ENCODE measurements at regions not wholly inside any gene's neighbourhood (a gene's known extent, or its start where the extent isn't known, plus 50 kb on each side); places are given as distances from the start of the nearest gene placed in this dataset.

DNA sequence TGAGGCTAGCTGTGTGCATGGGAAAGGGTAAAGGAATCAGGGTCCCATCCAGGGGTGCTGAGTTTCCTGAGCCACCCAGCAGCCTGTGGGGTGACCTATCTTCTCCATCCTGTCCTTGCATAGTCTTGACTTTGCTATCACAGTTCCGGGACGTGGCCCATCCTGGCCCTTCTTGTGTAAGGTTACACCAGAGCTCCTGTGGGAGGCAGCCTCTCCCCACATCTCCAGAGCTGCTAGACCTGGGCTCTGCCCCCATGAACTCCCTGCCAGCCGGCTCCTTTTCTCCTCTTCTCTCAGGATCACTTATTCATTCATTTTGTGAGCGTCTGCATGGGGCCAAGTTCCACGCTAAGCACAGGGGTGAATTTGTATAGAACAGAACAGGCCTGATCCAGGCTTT lies 238.9 kb downstream of the TSHZ3 start (continued):
- no peak for TF ChIP-seq AR (CRISPR knock-in tag; IDR thresholded peaks at IDR 0.05)

DNA sequence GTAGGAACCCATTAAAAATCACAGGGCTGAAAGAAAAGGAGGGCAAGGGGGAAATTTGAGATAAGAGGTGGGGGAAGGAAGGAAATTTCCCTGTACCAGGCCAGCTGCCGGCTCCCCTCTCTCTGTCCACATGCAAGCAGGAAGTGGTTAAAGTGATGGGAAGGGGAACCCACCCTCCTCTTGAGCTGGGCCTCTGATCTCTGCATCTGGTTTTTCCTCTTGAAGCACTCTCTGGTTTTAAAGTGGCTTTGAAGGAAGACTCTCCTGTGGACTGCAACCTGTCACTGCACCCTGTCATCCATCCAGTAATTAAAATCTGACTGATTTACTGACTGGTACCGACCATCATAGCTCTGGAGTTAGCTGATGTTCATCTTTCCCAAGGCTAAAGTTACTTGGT lies 239.6 kb downstream of the TSHZ3 start:
- CTCF ChIA-PET: interaction anchor here (1.3 to 1.5 kb wide), 4 partner anchors 8 to 122 kb away, joined by 4 to 9 read pairs (median 6); no protein-coding TSS in a partner anchor
- no peak for TF ChIP-seq NFE2L1 (CRISPR knock-in tag; IDR thresholded peaks at IDR 0.05)
- no peak for TF ChIP-seq ZNF423 (CRISPR knock-in tag; IDR thresholded peaks at IDR 0.05)
- TF ChIP-seq USF2 (CRISPR knock-in tag; IDR thresholded peaks at IDR 0.05): no peak
- no peak for TF ChIP-seq GTF2I (CRISPR knock-in tag; conservative IDR thresholded peaks at IDR 0.05)
- TF ChIP-seq JAZF1 (CRISPR knock-in tag; IDR thresholded peaks at IDR 0.05): no peak
- TF ChIP-seq JUN (CRISPR knock-in tag; IDR thresholded peaks at IDR 0.05): no peak
- TF ChIP-seq EMX1 (CRISPR knock-in tag; IDR thresholded peaks at IDR 0.05): no peak
- no peak for TF ChIP-seq ATF6 (CRISPR knock-in tag; IDR thresholded peaks at IDR 0.05)
- no peak for TF ChIP-seq ZNF512 (CRISPR knock-in tag; IDR thresholded peaks at IDR 0.05; ENCODE audit: borderline replicate concordance)
- no peak for TF ChIP-seq ARID4B (CRISPR knock-in tag; IDR thresholded peaks at IDR 0.05; ENCODE audit: borderline replicate concordance)
- no peak for TF ChIP-seq ZNF317 (CRISPR knock-in tag; IDR thresholded peaks at IDR 0.05; ENCODE audit: borderline replicate concordance, low read depth)
- TF ChIP-seq, protein P1, sequence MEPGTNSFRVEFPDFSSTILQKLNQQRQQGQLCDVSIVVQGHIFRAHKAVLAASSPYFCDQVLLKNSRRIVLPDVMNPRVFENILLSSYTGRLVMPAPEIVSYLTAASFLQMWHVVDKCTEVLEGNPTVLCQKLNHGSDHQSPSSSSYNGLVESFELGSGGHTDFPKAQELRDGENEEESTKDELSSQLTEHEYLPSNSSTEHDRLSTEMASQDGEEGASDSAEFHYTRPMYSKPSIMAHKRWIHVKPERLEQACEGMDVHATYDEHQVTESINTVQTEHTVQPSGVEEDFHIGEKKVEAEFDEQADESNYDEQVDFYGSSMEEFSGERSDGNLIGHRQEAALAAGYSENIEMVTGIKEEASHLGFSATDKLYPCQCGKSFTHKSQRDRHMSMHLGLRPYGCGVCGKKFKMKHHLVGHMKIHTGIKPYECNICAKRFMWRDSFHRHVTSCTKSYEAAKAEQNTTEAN (CRISPR knock-in tag; IDR thresholded peaks at IDR 0.05): no peak
- TF ChIP-seq, protein P2, sequence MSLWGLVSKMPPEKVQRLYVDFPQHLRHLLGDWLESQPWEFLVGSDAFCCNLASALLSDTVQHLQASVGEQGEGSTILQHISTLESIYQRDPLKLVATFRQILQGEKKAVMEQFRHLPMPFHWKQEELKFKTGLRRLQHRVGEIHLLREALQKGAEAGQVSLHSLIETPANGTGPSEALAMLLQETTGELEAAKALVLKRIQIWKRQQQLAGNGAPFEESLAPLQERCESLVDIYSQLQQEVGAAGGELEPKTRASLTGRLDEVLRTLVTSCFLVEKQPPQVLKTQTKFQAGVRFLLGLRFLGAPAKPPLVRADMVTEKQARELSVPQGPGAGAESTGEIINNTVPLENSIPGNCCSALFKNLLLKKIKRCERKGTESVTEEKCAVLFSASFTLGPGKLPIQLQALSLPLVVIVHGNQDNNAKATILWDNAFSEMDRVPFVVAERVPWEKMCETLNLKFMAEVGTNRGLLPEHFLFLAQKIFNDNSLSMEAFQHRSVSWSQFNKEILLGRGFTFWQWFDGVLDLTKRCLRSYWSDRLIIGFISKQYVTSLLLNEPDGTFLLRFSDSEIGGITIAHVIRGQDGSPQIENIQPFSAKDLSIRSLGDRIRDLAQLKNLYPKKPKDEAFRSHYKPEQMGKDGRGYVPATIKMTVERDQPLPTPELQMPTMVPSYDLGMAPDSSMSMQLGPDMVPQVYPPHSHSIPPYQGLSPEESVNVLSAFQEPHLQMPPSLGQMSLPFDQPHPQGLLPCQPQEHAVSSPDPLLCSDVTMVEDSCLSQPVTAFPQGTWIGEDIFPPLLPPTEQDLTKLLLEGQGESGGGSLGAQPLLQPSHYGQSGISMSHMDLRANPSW (CRISPR knock-in tag; conservative IDR thresholded peaks at IDR 0.05; ENCODE audit: low read depth): no peak
- no peak for TF ChIP-seq USF1 (CRISPR knock-in tag; IDR thresholded peaks at IDR 0.05)
- TF ChIP-seq SP1 (CRISPR knock-in tag; conservative IDR thresholded peaks at IDR 0.05): no peak
- no peak for TF ChIP-seq FOXK1 (CRISPR knock-in tag; IDR thresholded peaks at IDR 0.05)
- no peak for ATAC-seq
- Mint-ChIP-seq H3K27me3 (ENCODE audit: low read depth) (no peaks in the 10 kb centered on the region), H3K9me3 (no peaks in the 10 kb centered on the region), H3K4me1 (peaks cover 35% of the 10 kb centered on the region), H3K27ac (no peak overlapping the region), H3K36me3 (no peaks in the 10 kb centered on the region), H3K4me3 (no peak overlapping the region)
- no peak for DNase-seq (ENCODE audit: low spot score)
- POLR2A ChIA-PET: interaction anchor here (1.5 to 2.0 kb wide), 2 partner anchors 12 to 55 kb away, joined by 3 to 5 read pairs; no protein-coding TSS in a partner anchor
